NCI-H82 treated with DMSO at 0.1 percent for 48 hours (cell line): ENCODE measurements at regions not wholly inside any gene's neighbourhood (a gene's known extent, or its start where the extent isn't known, plus 50 kb on each side); places are given as distances from the start of the nearest gene placed in this dataset.
A peak's percentile ranks its signal among the peaks of the same experiment; 100 is the strongest.
"Not testable (repeated sequence)": the region's sequence is repeated elsewhere in the genome, so short reads cannot be mapped to it uniquely, and the experiment has no call there.

Experiments
- DNase-seq: peaks from one replicate; lab custom pipeline; 2025; ENCODE audit not compliant: unreplicated experiment; lab: John Stamatoyannopoulos, UW

DNA sequence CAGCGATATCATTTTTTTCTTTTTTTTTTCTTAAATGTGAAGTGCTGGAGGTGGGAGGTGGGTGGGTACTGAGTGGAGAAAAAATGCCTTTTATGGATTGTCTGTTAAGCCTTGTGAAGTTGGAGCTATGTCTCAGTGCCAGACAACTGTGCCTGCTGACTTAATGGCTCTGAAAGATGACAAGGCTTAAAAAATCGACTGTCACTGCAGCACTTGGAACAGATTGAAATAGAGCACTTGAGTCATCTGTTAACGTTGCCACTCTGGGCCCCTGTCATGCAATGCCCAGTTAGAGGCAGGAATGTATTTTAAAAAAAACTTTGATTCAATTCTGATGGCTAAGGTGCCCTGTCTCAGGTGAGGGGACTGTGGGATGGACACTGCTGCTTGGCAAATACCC, 108.2 kb upstream of the HS3ST2 start:
- DNase-seq, result no peak

GRCh38 chr16:22710326-22710725, 103.6 kb upstream of the HS3ST2 start:
- DNase-seq, result no peak

- DNase-seq, result no peak
Observed at GRCh38 chr16:22711847-22712246, 102.1 kb upstream of the HS3ST2 start.

GRCh38 chr16:22712471-22712870, 101.5 kb upstream of the HS3ST2 start:
- no peak for DNase-seq

DNA sequence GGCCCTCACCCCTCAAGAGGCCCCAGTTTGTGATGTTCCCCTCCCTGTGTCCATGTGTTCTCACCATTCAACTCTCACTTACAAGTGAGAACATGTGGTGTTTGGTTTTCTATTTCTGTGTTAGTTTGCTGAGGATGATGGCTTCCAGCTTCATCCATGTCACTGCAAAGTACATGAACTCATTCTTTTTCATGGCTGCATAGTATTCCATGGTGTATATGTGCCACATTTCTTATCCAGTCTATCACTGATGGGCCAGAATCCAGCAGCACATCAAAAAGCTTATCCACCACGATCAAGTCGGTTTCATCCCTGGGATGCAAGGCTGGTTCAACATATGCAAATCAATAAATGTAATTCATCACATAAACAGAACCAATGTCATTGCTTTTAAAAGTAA, 95.4 kb upstream of the HS3ST2 start:
- DNase-seq, result not testable (repeated sequence)

GRCh38 chr16:22719945-22720344, 94.0 kb upstream of the HS3ST2 start:
- no peak for DNase-seq

DNA sequence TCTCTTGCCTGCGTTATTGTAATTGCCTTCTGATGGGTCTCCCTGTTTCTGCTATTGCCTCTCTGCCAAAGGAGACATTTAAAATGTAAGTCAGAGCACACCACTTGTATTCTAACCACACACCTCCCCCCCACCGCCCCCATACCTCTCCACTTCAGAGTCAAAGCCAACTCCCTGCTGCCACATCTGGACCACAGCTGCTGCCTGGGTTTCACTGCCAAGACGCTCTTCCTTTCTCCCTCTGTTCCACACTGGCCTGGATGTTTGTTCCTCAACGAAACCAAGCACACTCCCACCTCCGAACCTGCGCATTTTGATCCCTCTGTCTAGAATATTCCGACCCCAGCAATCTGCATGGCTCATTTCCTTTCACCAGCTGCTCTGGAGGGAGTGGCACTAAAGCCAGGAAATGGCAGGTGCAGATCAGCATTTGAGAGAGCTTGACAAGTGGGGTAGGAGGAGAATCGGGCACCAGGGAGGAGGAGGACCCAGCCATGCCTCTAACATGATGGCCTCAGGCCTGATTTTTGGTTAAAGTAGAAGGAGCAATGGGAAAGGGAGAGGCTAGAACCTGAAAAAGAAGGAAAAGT, 92.4 kb upstream of the HS3ST2 start:
- DNase-seq, result no peak

DNA sequence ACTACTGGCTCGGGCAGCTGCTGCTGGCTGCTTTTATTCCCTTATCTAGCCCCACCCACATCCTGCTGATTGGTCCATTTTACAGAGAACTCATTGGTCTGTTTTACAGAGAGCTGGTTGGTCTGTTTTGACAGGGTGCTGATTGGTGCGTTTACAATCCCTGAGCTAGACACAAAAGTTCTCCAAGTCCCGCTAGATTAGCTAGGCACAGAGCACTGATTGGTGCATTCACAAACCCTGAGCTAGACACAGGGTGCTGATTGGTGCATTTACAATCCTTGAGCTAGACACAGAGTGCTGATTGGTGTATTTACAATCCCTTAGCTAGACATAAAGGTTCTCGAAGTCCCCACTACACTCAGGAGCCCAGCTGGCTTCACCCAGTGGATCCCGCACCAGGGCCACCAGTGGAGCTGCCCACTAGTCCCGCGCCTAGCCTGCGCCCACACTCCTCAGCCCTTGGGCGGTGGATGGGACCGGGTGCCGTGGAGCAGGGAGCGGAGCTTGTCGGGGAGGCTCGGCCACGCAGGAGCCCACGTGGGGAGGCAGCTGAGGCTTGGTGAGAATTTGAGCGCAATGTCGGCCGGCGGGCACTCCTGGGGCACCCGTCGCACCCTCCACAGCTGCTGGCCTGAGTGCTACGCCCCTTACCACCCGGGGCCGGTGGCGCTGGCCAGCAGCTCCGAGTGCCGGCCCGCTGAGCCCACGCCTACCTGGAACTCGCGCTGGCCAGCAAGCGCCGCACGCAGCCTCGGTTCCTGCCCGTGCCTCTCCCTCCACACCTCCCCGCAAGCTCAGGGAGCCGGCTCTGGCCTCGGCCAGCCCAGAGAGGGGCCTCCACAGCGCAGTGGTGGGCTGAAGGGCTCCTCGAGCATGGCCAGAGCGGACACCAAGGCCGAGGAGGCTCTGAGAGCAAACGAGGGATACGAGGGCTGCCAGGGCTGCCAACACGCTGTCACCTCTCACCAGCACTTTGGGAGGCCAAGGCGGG, 91.1 kb upstream of the HS3ST2 start:
- DNase-seq, result not testable (repeated sequence)

DNA sequence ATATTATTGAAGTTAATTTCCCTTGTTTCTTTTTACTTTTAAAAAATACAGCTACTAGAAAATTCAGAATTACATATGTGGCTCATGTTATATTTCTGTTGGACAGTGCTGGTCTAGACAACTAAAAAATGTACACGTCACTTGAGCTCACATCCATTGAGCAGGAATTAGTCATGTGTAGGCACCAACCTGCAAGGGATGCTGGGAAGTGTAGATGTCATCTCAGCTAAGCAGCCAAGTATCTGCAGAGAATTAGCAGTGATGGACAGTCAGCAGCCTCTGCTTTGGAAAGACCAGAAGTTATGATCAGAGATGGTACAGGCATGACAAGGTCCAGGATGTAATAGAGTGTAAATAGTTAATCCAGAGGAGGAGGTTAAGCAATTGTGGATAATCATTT, 87.1 kb upstream of the HS3ST2 start:
- no peak for DNase-seq

DNA sequence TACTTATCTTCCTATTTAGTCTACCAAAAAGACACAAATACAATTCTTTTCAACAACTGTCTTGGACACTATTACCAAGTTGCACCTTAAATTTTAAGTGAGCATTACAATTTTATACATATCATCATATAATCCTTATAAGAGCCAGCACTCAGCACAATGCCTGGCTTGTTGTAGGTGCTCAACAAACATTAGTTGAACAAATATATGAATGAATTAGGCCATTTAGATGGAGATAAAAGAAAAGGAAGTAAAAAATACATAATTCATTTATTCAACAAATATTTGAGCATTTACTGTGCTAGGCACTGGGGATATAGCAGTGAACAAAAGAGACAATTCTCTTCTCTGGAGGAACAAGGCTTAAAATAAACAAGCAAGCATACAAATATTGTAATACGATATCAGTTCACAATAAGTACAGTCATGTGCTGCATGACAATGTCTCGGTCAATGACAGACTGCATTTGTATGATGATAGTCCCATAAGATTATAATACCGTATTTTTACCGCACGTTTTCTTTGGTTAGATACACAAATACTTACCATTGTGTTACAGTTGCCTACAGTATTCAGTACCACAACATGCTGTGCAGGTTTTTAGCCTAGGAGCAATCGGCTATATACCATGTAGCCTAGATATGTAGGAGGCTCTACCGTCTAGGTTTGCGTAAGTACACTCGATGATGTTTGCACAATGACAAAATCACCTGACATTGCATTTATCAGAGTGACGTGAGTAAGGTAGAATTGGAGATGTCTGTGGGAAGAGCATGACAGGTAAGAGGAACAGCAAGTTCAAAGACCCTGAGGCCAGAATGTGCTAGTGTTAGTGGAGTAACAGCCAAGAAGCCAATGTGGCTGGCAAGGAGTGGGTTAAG, 86.4 kb upstream of the HS3ST2 start:
- no peak for DNase-seq

DNA sequence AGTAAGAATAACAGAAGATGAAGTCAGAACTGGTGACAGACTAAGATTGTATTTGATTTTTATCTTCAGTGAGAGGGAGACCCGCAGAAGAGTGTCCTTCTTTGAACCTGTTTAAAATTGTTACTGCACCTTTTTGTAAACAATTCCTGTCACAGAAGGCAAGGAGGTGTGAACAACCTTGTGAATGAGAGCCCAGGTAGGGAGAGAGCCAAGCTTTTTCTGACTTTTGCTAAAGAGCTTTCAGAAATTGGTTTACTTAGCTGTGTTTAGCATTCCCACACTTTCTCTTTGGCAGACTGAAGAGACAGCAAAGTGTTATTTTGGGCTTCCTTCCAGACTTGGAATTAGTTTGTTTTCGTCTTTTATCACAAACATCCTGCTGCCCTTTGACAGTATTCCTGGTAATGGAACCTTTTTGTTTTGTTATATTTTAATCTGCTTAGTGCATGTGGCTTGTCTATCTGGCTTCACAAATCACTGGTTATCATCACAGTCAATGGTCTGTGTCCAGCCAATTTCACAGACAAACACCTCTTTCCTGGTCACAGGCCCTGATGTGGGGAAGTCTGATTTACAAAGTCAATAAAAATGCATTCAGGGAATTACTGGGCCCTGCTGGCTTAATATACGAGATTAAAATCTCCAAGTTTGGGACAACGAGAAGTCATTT, 85.7 kb upstream of the HS3ST2 start:
- DNase-seq, result peak; percentile 52

- no peak for DNase-seq
Observed at GRCh38 chr16:22732400-22732799, 81.6 kb upstream of the HS3ST2 start.

DNA sequence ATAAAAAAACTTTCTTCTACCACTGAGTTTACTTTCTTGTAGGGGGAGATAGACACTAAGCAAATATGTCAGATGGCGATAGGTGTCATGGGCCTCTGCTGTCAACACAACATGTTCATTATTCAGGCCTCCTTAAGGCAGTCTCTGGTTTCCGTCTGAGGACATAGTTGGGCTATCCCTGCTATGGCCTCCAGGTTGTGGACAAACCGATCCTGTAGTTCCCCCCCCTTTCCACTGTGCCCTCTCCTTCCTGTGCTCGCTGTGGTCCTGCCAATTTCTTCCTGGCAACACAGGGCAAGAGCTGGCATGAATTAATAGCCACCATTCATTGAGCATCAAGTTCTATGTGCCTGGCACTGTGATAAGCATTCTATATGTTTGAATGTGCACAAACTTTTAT, 81.0 kb upstream of the HS3ST2 start:
- DNase-seq, result no peak

- DNase-seq, result no peak
Observed at GRCh38 chr16:22734368-22734767, 79.6 kb upstream of the HS3ST2 start.

DNA sequence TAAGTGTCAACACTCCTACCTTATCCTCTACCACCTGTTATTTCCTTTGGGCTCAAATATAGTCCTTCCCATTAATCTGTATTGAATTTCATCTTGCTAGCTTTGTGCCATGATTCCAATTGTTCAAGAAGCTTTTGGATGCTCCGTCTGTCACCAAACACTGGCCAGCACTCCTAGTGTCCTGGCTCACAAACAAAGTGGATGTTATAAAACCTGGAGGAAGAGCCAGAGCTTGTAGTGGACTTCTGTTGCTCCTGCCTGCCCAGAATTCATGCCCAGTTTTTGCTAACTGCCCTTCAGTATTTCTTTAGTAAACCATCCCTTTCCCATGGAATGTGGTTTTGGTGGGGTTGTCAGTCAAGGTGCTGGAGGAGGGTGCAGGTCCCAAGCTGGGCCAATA, 77.2 kb upstream of the HS3ST2 start:
- DNase-seq, result no peak

GRCh38 chr16:22739077-22739476, 74.9 kb upstream of the HS3ST2 start:
- no peak for DNase-seq

DNA sequence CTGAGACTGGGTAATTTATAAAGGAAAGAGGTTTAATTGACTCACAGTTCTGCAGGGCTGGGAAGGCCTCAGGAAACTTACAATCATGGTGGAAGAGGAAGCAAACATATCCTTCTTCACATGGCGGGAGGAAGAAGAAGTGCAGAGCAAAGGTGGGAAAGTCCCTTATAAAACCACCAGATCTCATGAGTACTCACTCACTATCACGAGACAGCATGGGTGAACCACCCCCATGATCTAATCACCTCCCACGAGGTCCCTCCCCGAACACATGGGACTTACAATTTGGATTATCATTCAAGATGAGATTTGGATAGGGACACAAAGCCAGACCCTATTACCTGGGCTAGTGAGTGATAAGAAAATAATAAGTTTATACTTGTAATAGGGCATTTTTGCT, 70.6 kb upstream of the HS3ST2 start:
- DNase-seq, result peak; percentile 9

DNA sequence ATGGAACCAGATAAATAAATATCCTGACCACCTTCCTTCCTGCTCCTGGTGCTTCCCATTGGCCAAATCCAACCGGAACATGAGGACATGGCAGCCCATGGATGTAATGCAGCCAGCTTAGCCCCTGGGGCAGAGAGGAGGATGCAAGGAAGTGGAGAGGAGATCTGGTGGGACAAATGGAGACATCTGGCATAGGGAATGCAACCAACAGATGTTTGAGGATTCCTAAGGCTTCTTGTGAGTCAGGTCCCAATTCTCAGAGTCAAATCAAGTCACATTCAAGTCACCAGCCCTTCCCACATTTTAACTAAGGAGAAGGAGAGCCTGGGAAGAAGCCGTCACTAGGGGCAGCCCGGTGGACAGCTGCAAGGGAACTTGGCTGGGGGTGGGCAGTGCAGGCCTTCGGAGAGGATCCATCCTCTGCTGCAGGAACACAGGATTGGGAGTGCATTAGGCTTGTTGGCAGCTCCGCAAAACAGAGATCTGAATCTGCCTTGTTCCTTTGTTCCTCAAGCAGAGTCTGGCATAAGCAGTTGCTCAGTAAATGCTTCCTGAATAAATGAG, 62.8 kb upstream of the HS3ST2 start:
- DNase-seq, result peak; percentile 18

GRCh38 chr16:22751685-22752084, 62.3 kb upstream of the HS3ST2 start:
- peak; percentile 88 for DNase-seq

- peak; percentile 11 for DNase-seq
Observed at GRCh38 chr16:22753451-22753850, 60.5 kb upstream of the HS3ST2 start.

DNA sequence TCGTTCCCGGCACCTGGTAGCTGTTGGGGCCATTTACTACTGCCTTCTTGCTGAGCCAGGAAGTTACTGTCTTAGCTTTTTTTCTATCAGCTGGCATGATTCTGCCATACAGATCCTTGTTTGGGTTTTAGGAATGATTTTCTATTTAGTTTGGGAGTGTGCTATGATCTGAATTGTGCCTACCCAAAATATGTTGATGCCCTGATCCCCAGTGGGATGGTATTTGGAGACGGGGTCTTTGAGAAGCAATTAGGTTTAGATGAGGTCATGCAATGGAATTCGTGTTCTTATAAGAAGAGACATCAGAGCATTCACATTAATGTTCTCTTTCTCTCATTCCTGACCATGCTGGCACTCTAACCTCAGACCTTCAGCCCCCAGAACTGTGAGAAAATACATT, 59.4 kb upstream of the HS3ST2 start:
- no peak for DNase-seq
